SK-N-SH (cell line): ENCODE measurements at regions not wholly inside any gene's neighbourhood (a gene's known extent, or its start where the extent isn't known, plus 50 kb on each side); places are given as distances from the start of the nearest gene placed in this dataset.

ENCODE experiments used
- CTCF ChIA-PET: fragments of 300-600, 350-600 bp; formaldehyde crosslinking; extraction: SDS; loops from one replicate; lab custom pipeline; 2021; lab: Yijun Ruan, JAX
- POLR2A ChIA-PET: fragments of 350-600 bp; sonication (Branson Sonifier 250); formaldehyde crosslinking; extraction: SDS; loops from one replicate; lab custom pipeline; 2020; ENCODE audit warnings: antibody characterized with exemption, inconsistent platforms; lab: Yijun Ruan, JAX
- DNase-seq: peaks from one replicate; pipeline ENCODE4 v3.0.0; 2012
- H2AFZ ChIP-seq: fragments of 200-600 bp; sonication (generic); 2 replicates; pipeline ENCODE4 v1.8.1; 2016; ENCODE audit warnings: antibody characterized with exemption, mild to moderate bottlenecking, low read depth
- H3F3A ChIP-seq: fragments of 200-600 bp; sonication (generic); replicated peaks from 2 replicates; pipeline ENCODE3; 2016; ENCODE audit warnings: antibody characterized with exemption, mild to moderate bottlenecking; ENCODE audit not compliant: insufficient read depth
- H3K27ac ChIP-seq, 2 experiments: fragments of 200-500 bp in 1 of 2; fragments of 200-600 bp in 1 of 2; sonication (Bioruptor generic) in 1 of 2; sonication (generic), shearing (Covaris generic) in 1 of 2; 2 replicates each; pipeline versions ENCODE4 v1.5.1 to v1.6.1; 2014 to 2016; ENCODE audit warnings: low read depth in 2 of 2, inconsistent platforms in 1 of 2, low read length in 1 of 2, mild to moderate bottlenecking in 1 of 2, mixed read lengths in 1 of 2
- H3K27me3 ChIP-seq: fragments of 200-600 bp; sonication (generic), shearing (Covaris generic); 2 replicates; pipeline ENCODE4 v1.6.1; 2016; ENCODE audit warnings: mixed run types; ENCODE audit not compliant: insufficient read depth
- H3K36me3 ChIP-seq, 2 experiments: fragments of 200-500 bp in 1 of 2; fragments of 200-600 bp in 1 of 2; sonication (Bioruptor generic) in 1 of 2; sonication (generic) in 1 of 2; replicated peaks in 1 of 2; 2 replicates each; pipeline versions ENCODE3 to v1.5.1; 2014 to 2016; ENCODE audit warnings: low read length in 1 of 2, mild to moderate bottlenecking in 1 of 2; ENCODE audit not compliant: insufficient read depth in 2 of 2, control insufficient read depth in 1 of 2
- H3K4me1 ChIP-seq, 2 experiments: fragments of 200-500 bp in 1 of 2; fragments of 200-600 bp in 1 of 2; sonication (Bioruptor generic) in 1 of 2; sonication (generic), shearing (Covaris generic) in 1 of 2; 2 replicates each; pipeline versions ENCODE4 v1.5.1 to v1.6.1; 2014 to 2016; ENCODE audit warnings: low read depth in 1 of 2, low read length in 1 of 2, mixed run types in 1 of 2; ENCODE audit not compliant: insufficient read depth in 2 of 2, control insufficient read depth in 1 of 2
- H3K4me2 ChIP-seq: fragments of 200-600 bp; sonication (generic), shearing (Covaris generic); 2 replicates; pipeline ENCODE4 v1.6.1; 2017; ENCODE audit warnings: mixed run types
- H3K4me3 ChIP-seq, 2 experiments: fragments of 200-500 bp in 1 of 2; fragments of 200-600 bp in 1 of 2; sonication (Bioruptor generic) in 1 of 2; sonication (generic), shearing (Covaris generic) in 1 of 2; 2 replicates each; pipeline versions ENCODE4 v1.5.1 to v1.8.1; 2014 to 2016; ENCODE audit warnings: low read depth in 2 of 2, inconsistent platforms in 1 of 2, low read length in 1 of 2, mild to moderate bottlenecking in 1 of 2, mixed read lengths in 1 of 2, moderate library complexity in 1 of 2
- H3K79me2 ChIP-seq: fragments of 200-600 bp; sonication (generic); 2 replicates; pipeline ENCODE4 v1.8.1; 2017; ENCODE audit warnings: mild to moderate bottlenecking; ENCODE audit not compliant: insufficient read depth
- H3K9ac ChIP-seq: fragments of 200-600 bp; sonication (generic); 2 replicates; pipeline ENCODE4 v1.6.1; 2017; ENCODE audit warnings: mixed run types
- H3K9me2 ChIP-seq: fragments of 200-600 bp; sonication (generic); 2 replicates; pipeline ENCODE4 v1.6.1; 2017; ENCODE audit warnings: mixed run types
- H3K9me3 ChIP-seq: fragments of 200-600 bp; sonication (generic); 2 replicates; pipeline ENCODE4 v1.6.1; 2017; ENCODE audit warnings: mixed run types, mild to moderate bottlenecking, moderate library complexity
- H4K20me1 ChIP-seq: fragments of 200-600 bp; sonication (generic); 2 replicates; pipeline ENCODE4 v1.6.1; 2017; ENCODE audit warnings: mild to moderate bottlenecking, mixed run types; ENCODE audit not compliant: insufficient read depth
- CTCF ChIP-seq: fragments of 200-600 bp; sonication (generic); IDR thresholded peaks from 2 replicates; pipeline ENCODE4 v1.6.1; 2017; ENCODE audit warnings: antibody characterized with exemption, mild to moderate bottlenecking, moderate library complexity
- ELF1 ChIP-seq: IDR thresholded peaks from 2 replicates; pipeline ENCODE4 v1.4.0; 2012
- EP300 ChIP-seq, 2 experiments: IDR thresholded peaks; 2 replicates each; pipeline versions ENCODE4 v1.4.0 to v1.6.1; 2012; ENCODE audit warnings: borderline replicate concordance in 1 of 2, low read depth in 1 of 2, low read length in 1 of 2
- FOXJ3 ChIP-seq: sonication (generic); formaldehyde crosslinking; IDR thresholded peaks from 2 replicates; pipeline ENCODE4 v1.5.1; 2020; ENCODE audit warnings: mild to moderate bottlenecking, missing genetic modification reagents
- GABPA ChIP-seq: IDR thresholded peaks from 2 replicates; pipeline ENCODE4 v1.4.0; 2012; ENCODE audit warnings: low read depth, mild to moderate bottlenecking
- PBX3 ChIP-seq: IDR thresholded peaks from 2 replicates; pipeline ENCODE4; 2012
- RAD21 ChIP-seq: IDR thresholded peaks from 2 replicates; pipeline ENCODE4 v1.6.1; 2012; ENCODE audit warnings: mild to moderate bottlenecking, low read length
- RCOR1 ChIP-seq: fragments of 150-350 bp; IDR thresholded peaks from 2 replicates; pipeline ENCODE4 v1.6.1; 2017; ENCODE audit warnings: antibody characterized with exemption, low read length
- REST ChIP-seq: IDR thresholded peaks from 2 replicates; pipeline ENCODE4 v1.6.1; 2012; ENCODE audit warnings: mild to moderate bottlenecking, low read depth, low read length, moderate library complexity
- RFX5 ChIP-seq: IDR thresholded peaks from 2 replicates; pipeline ENCODE4 v1.6.1; 2012; ENCODE audit warnings: mild to moderate bottlenecking, improper control_type of control experiment, low read length
- TAF1 ChIP-seq: IDR thresholded peaks from 2 replicates; pipeline ENCODE4 v1.6.1; 2012; ENCODE audit warnings: low read depth, mild to moderate bottlenecking, low read length, moderate library complexity, borderline replicate concordance
- TEAD4 ChIP-seq: IDR thresholded peaks from 2 replicates; pipeline ENCODE4 v1.4.0; 2012; ENCODE audit warnings: mild to moderate bottlenecking, borderline replicate concordance; ENCODE audit not compliant: insufficient read depth
- YY1 ChIP-seq: IDR thresholded peaks from 2 replicates; pipeline ENCODE4 v1.4.0; 2012; ENCODE audit warnings: low read depth, mild to moderate bottlenecking
- WGBS: methylation state at CpG from one replicate; pipeline ENCODE4 v1.1.6; 2017; ENCODE audit warnings: low lambda C conversion rate; 5-methylcytosine and 5-hydroxymethylcytosine counted together

GRCh38 chr10:23517155-23517554, 78.3 kb downstream of the OTUD1 start:
- CTCF ChIA-PET: interaction anchor here (0.6 to 3.3 kb wide), 13 partner anchors 7 to 1029 kb away, joined by 3 to 16 read pairs (median 4); no protein-coding TSS in a partner anchor
- 66% methylated on average over 2 of the region's 2 CpGs for WGBS

GRCh38 chr10:23521735-23522134, 82.9 kb downstream of the OTUD1 start:
- TF ChIP-seq CTCF: no peak
- TF ChIP-seq GABPA: no peak
- no peak for TF ChIP-seq FOXJ3 (CRISPR knock-in tag)
- no peak for TF ChIP-seq ELF1
- TF ChIP-seq RAD21: no peak
- no peaks in the 10 kb centered on the region for H3K27me3 ChIP-seq
- H3K79me2 ChIP-seq: no peaks in the 10 kb centered on the region
- H4K20me1 ChIP-seq: no peaks in the 10 kb centered on the region
- H2AFZ ChIP-seq: no peak overlapping the region
- ChIA-PET POLR2A (no interaction called here), CTCF (interaction anchor here (0.7 to 4.0 kb wide), 4 partner anchors 8 to 363 kb away, joined by 3 to 28 read pairs (median 12); no protein-coding TSS in a partner anchor)
- H3K4me3 ChIP-seq: no peak overlapping the region
- no peaks in the 10 kb centered on the region for H3K9me3 ChIP-seq
- H3K9ac ChIP-seq: no peak overlapping the region
- H3K9me2 ChIP-seq: no peaks in the 10 kb centered on the region
- WGBS: 75% methylated on average over 1 of the region's 1 CpG
- no peak for DNase-seq
- no peak overlapping the region for H3K4me2 ChIP-seq
- H3F3A ChIP-seq: no peaks in the 10 kb centered on the region
- no peaks in the 10 kb centered on the region for H3K4me1 ChIP-seq
- no peak overlapping the region for H3K27ac ChIP-seq
- no peaks in the 10 kb centered on the region for H3K36me3 ChIP-seq

More at GRCh38 chr10:23517155-23517554, 78.3 kb downstream of the OTUD1 start:
- DNase-seq: no peak
- Histone ChIP-seq H4K20me1 (no peaks in the 10 kb centered on the region), H3F3A (peaks cover 4% of the 10 kb centered on the region), H3K27ac (no peak overlapping the region), H3K9ac (no peak overlapping the region), H3K27me3 (no peaks in the 10 kb centered on the region), H2AFZ (no peak overlapping the region), H3K36me3 (no peaks in the 10 kb centered on the region), H3K4me2 (no peak overlapping the region), H3K9me2 (no peaks in the 10 kb centered on the region), H3K79me2 (no peaks in the 10 kb centered on the region), H3K4me1 (0 out of 4 replicates have a peak, but pooled peaks cover 0 to 6% of the 10 kb centered on the region in 2 experiments)
- POLR2A ChIA-PET: no interaction called here
- no peak for TF ChIP-seq RAD21
- TF ChIP-seq PBX3: no peak
- TF ChIP-seq TEAD4: no peak
- no peak for TF ChIP-seq REST
- TF ChIP-seq GABPA: no peak
- TF ChIP-seq RCOR1: no peak
- no peak for TF ChIP-seq RFX5
- TF ChIP-seq EP300 (IDR thresholded peaks at IDR 0.05; ENCODE audit: borderline replicate concordance in 1 of 2, low read depth in 1 of 2, low read length in 1 of 2): no peak
- TF ChIP-seq YY1: no peak
- no peak for TF ChIP-seq TAF1
- TF ChIP-seq, all 33 proteins: peak for 0
- Histone ChIP-seq H3K9me3 (no peaks in the 10 kb centered on the region), H3K4me3 (no peak overlapping the region)
